ENCODE measurements at regions not wholly inside any gene's neighbourhood (a gene's known extent, or its start where the extent isn't known, plus 50 kb on each side); places are given as distances from the start of the nearest gene placed in this dataset.

- no peak for DNase-seq
Measured at GRCh38 chr13:76397413-76397812, 488.8 kb downstream of the KCTD12 start.

GRCh38 chr13:76389321-76389720 lies 496.9 kb downstream of the KCTD12 start:
- no peak for DNase-seq

- no peak for DNase-seq
Measured at GRCh38 chr13:76387566-76387965, 498.6 kb downstream of the KCTD12 start.

GRCh38 chr13:76386321-76386720 lies 499.9 kb downstream of the KCTD12 start:
- no peak for DNase-seq

GRCh38 chr13:76385586-76385985 lies 500.6 kb downstream of the KCTD12 start:
- DNase-seq = no peak

GRCh38 chr13:76383676-76384461 lies 502.3 kb downstream of the KCTD12 start:
- DNase-seq = no peak

GRCh38 chr13:76380446-76381065 lies 505.6 kb downstream of the KCTD12 start:
- DNase-seq = no peak

- no peak for DNase-seq
Measured at GRCh38 chr13:76379341-76380105, 506.7 kb downstream of the KCTD12 start.

- no peak for DNase-seq
Measured at GRCh38 chr13:76378767-76379166, 507.4 kb downstream of the KCTD12 start.

GRCh38 chr13:76363682-76364289 lies 522.4 kb downstream of the KCTD12 start:
- no peak for DNase-seq

- no peak for DNase-seq
Measured at GRCh38 chr13:76361868-76362267, 524.3 kb downstream of the KCTD12 start.

- DNase-seq = no peak
Measured at GRCh38 chr13:76351541-76352229, 534.5 kb downstream of the KCTD12 start.

GRCh38 chr13:76350399-76350798 lies 535.8 kb downstream of the KCTD12 start:
- DNase-seq = no peak

GRCh38 chr13:76349700-76350099 lies 536.5 kb downstream of the KCTD12 start:
- no peak for DNase-seq

- DNase-seq = no peak
Measured at GRCh38 chr13:76339649-76340048, 546.6 kb downstream of the KCTD12 start.

GRCh38 chr13:76338003-76338402 lies 548.2 kb downstream of the KCTD12 start:
- no peak for DNase-seq

GRCh38 chr13:76336889-76337844 lies 549.0 kb downstream of the KCTD12 start:
- DNase-seq = no peak

GRCh38 chr13:76335463-76335862 lies 550.7 kb downstream of the KCTD12 start:
- no peak for DNase-seq

- DNase-seq = no peak
Measured at GRCh38 chr13:76331943-76332712, 554.1 kb downstream of the KCTD12 start.

- DNase-seq = no peak
Measured at GRCh38 chr13:76330761-76331160, 555.4 kb downstream of the KCTD12 start.

Measured in activated naive CD4-positive, alpha-beta T cell treated with anti-CD3 and anti-CD28 coated beads, Interleukin-2, amount 50 U/mL, for 16 hours (primary cell).